HG02943 (cell line): ENCODE measurements at regions not wholly inside any gene's neighbourhood (a gene's known extent, or its start where the extent isn't known, plus 50 kb on each side); places are given as distances from the start of the nearest gene placed in this dataset.

ENCODE experiments used
- ATAC-seq: cut with Tn5 transposase; IDR thresholded peaks from one replicate; pipeline ENCODE4 v1.9.1; 2021; ENCODE audit warnings: mild to moderate bottlenecking, low read depth, moderate library complexity; ENCODE audit not compliant: unreplicated experiment

DNA sequence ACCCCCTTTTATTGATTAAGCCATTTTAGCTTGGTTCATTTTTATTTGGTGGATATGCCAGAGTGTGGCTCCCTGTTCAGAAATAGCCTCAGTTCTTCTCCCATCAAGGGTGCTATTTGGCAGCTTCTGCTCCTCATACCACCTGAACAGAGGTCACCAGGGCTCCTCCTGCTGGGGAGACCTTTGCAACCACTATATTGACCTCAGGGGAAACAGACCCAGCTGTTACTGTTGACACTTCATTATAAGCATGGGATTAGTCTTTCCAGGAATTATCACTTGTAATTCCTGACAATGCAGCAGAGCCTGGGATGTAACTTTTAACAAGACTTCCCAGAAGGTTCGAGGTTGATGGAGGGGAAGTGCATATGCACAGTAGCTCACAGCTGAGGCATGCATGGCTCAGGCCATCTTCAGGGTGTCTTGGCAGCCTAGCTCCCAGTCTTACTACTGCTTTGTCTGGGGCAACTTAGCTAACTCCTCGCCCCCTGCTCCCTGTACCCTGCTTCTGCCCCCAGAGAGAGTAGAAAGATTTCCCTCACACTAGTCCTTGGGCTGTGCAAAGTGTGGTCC lies 239.4 kb upstream of the SPRED2 start:
- no peak for ATAC-seq

DNA sequence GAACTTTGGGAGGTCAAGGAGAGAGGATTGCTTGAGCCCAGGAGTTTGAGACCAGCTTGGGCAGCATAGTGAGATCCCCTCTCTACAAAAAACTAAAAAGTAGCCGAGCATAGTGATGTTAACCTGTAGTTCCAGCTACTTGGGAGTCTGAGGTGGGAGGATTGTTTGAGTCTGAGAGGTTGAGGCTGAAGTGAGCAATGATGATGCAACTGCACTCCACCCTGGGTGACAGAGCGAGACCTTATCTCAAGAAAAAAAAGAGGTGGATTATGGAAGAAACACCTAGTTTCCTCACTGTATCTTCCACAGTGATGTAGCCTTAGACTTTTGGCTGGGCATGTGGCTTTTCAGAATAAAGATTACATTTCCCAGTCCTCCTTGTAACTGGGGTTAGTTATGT lies 237.2 kb upstream of the SPRED2 start:
- no peak for ATAC-seq

DNA sequence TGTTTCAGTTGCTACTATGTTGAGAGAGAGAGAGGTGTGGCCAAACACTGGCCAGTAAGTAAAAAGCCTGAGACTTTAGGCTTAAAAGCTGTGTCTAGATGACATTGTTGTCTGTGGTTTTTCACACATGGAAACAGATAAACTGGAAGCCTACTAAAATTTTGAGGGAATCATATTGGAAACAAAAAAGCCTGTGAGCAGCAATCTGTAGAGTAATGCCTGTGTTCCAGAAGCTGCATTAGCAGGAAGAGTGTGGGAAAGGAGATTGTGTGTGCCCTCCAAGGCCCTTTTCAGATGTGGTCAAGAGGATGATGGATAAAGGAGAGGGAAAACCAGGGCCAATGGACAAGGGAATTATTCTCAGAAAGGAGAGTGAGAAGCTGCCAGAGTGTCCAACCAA lies 236.3 kb upstream of the SPRED2 start:
- no peak for ATAC-seq

DNA sequence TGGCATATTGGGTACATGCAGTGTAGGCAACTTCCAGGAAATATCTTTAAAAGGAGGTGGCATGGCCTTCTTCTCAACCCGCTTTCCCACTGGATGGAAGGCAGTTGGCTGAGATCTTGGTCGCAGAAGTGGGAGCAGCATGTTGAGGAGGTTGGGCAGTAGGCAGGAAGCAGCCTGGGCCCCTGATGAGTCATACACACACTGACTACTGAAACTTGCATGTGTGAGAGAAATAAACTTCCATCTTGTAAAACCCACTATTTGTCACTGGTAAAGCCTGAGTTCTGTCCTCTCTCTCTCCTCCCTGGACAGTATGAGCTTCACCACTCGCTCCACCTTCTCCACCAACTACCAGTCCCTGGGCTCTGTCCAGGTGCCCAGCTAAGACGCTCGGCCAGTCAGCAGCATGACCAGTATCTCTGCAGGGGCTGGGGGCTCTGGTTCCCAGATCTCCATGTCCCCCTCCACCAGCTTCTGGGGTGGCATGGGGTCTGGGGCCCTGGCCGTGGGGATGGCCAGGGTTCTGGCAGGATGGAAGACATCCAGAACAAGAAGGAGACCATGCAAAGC lies 233.8 kb upstream of the SPRED2 start:
- peak; percentile 90 for ATAC-seq

DNA sequence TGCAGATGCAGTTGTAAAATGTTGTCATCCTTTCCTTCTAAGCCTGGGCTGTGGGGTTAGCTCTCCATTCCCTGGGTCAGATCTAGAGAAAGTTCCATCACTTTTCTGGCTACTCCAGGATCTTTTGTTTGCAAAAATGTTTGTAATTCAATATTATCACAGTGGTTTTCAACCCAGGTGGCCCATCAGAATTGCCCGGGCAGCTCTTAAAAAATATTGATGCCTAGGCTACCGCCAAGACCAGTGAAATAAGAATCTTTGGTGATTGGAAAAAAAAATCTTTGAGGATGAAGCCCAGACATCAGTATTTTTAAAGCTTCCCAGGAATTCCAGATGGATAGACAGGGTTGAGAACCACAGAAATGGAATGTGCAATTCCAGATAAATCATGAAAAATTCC lies 232.5 kb upstream of the SPRED2 start:
- no peak for ATAC-seq

DNA sequence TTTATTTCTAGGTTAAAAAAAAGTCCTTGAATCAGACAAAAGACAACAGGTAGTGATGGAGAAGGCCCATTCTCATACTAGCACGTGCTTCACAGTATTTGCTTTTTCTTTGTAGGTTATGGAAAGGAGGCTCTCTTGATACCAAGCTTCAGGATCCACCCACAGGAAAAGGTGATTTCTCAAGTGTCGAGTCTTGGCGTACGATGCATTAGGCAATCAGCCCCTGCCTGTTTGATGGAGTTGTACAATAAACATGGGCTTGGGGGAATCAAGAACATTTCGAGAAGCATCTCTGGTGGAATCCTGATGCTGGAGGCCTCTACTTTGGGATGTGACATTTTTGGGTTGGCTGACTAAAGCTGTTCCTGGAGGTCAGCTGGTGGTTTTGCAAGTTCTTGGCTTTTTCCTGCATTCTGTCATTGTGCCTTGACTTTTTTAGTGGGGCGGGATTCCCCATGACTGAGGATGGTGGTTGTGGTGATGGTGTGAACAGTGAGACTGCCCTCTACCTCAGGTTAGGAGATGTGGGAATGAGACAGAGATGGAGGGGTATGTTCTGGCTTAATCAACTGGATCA lies 231.5 kb upstream of the SPRED2 start:
- ATAC-seq = no peak

DNA sequence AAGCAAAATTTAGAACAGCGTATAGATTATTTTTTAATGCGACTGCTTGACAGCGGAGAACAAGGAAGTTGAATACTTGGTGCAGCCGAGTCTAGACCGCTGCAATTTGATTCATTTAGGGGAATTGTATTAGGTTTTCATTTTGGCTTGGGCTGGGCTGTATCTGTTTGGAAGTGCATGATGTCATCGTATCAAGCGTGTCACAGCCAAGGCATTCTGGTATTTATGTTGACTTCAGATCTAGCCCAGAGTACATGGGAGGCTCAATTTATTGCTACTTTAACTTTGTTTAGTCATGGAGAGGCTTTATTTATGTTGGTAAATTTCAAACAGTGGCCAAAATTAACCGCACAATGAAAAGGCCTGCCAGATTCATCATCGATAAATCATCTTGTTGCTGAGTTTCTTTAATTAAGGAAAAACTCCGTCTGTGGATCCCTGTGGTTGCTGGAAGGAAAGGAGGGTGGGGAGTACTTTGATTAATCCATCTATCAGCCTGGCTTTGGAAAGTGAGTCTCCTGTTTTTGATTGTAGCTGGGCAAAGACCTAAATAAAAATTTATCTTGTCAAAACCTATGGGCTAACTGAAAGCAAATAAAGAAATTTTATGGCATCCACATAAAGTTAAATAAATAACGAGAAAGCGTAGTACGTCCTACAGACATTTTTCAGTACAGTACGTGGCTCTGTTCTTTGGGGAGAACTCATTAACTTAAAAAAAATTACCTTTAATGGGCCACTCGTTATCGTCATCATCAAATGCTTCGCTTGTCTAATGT lies 230.4 kb upstream of the SPRED2 start:
- no peak for ATAC-seq

DNA sequence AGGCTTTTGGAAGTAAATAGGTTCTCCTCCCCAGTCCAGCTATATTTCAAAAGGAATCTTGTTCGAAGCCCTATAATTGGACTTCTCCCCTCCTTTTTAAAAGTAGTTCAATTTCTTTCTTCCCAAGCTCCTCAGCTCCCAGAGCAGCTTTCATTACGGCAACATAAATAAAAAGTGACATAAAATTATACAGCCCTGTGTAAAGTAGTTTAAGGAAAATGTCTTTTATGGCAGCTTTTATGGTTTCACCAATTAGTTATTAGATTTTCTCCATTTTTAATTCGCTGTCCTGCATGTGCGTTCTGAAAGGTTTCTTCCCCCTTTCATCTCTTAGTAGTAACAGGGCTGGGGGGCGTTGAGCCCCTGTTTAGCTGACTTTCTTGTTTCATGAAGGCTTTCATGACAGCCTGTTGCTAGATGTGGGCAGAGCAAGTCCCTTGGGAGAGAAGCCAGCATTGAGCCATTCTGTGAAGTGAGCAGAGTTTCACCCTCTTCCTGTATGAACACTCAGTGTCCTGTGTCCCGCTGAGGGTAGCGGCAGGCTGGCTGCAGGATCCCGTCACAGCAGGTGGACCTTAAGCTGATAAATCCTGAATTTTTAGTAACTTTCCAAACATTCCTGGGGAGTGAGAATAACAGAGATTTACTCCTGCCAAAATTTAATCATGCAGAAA lies 229.7 kb upstream of the SPRED2 start:
- no peak for ATAC-seq

DNA sequence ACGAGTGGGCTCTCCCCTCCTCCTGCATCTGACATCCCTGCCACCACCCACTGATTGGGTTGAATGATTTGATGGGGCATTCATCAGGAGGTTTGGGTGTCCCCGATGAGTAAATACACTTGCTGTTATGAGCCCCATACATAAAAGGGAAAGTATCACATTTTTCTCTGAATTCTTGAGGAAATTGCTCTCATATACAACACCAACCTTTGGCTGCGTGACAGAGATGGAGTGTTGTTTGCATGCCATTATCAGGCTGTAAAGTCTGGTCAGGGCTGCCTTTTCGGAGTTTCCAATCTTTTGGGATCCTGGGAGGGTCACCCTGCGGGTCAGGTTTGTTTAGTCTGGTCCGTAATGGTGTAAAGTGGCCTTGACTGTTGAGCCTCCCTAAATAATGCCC lies 227.9 kb upstream of the SPRED2 start:
- no peak for ATAC-seq

DNA sequence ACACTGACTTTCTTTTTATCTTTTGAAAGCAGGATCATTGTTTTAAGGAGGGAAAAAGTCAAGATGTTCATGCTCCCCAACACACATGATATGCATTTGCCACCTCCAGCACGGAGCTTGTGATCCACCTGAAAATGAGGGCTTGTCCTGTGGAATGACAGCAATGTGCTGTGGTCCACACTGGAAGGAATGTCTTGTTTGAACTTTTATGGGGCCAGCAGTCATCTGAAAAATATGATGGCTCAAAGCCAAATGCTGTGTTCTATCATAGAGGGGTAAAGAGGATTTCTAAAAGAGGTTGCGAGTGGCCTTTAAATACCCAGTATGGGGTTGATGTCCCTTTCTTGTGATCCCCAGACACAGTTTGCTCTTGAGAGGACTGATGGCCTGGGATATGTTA lies 226.5 kb upstream of the SPRED2 start:
- ATAC-seq = no peak

DNA sequence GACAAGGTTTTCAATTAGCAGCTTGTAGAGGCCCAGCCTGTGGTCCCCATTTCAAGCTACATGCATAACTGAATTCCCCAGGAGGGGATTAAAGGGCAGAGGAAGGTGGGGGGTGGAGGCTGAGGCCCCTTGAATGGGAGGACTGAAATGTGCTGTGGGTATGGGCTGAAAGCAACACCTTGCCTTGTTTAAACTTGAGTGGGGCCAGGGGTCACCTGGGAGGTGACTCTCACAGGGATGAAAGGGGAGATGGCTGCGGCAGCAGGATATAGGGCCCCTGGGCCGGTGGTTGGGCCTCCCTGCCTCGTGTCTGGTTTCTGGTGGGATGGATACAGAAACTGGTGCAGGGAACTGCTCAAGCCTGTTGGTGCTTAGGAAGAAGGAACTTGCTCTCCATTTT lies 225.9 kb upstream of the SPRED2 start:
- no peak for ATAC-seq

DNA sequence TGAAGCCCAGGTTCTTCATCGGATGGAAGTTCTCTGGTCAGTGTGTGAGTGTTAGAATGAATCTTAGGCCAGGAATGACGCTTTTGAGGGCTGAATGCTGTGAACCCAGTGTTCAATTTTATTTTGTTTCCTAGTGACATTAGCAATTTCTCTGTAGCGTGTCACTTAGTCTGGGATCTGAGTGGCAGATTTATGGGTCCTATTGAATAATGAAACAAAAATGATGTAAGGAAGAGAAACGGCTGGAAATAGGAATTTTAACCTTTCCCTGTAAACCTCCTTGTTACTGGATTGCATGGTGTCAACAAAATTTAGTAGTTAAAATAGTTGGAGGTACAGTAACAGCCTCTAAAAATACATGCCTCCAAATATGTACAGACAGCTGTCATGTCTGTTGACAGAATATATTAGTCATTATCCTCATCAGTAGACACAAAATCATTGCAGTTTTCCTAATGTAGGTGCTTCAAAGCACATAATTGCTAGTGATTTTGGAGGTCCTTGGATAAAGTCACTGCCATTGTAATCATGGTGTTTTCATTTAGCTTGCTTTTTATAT lies 223.8 kb upstream of the SPRED2 start:
- no peak for ATAC-seq

DNA sequence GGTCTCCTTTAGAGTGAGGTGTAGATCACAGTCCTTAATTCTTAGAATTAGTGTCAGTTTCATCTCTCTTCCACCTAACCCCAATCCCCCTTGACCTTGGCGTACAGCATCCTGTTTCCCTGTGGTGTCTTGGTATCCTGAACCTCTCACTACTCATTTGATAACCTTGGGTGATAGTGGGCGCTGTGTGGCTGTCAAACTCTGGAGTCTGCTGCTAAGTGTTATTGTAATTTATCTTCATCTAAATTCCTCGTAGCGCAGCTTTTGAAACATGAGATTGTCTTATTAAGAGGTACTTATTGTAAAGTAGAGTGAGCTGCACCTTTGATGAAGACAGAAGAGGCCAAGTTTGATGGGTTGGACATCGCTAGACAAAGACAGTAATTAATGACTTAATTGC lies 222.6 kb upstream of the SPRED2 start:
- ATAC-seq = no peak

DNA sequence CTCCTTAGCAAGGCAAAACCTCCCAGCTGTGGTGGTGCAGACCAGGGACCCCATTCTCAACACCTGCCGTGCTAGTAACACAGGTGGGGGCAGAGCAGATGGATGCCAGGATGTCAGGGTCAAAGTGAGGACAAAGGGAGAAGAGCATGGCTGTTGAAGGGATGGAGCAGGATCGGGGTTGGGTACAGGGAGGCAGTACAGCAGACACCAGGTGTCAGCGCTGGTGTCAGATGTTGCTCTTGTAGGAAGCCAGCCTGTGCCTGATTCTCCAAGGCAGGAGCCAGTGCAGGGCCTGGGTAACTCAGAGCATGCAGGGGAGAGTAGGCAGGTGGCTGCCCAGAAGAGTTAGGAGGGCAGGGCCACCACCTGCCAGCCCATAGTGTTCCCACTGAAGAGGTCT lies 222.1 kb upstream of the SPRED2 start:
- ATAC-seq = no peak

DNA sequence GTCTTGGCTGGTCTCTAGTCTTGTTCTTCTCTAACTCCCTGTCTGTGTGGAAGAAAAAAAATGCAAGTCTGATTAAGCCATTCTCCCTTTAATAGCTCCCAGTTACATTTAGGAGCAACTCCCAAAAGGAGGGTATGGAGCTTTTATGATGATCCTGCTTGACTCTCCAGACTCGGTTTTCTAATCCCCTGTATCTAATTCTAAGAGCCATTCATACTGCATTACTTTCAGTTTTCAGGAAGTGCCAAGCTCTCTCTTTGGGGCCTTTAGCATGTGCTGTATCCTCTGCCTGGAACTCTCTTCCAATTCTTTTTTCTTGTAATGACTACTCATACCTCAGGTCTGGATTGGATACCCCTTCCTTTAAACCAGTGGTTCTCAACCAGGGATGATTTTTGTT lies 219.7 kb upstream of the SPRED2 start:
- no peak for ATAC-seq

DNA sequence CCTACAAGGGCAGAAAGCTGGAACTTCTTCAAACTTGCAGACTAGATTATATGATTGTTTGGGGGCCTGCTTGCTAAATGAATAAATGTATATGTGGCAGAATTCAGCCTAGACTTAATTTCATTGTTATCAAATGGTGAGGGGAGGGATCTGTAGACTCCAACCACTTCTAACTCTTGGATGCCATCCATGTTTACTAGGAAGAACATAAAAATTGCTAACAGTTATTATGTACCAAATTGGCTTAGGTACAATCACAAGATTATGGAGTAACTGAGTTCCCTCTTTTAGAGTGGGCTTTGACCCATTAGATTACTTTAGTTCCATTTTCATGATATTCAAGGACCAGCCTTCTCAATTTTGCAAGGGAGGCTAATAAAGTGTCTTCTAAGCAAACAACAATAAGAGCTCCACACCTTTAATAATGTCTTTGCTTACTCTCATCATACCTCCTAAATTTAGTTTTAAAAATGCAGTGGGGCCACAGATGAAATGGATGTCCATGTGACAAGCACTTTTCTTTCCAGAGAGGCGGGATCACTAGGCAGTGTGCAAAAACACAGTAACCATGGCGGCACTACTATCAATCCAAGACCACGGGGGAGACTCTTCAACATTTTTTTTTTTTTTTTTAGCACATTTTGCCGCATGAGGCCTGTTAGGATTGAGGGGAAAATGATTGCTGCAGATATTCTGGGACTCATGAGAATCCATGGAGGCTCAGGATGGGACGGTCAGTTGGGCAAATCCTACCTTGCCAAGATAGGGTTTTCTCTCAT lies 217.6 kb upstream of the SPRED2 start:
- no peak for ATAC-seq

DNA sequence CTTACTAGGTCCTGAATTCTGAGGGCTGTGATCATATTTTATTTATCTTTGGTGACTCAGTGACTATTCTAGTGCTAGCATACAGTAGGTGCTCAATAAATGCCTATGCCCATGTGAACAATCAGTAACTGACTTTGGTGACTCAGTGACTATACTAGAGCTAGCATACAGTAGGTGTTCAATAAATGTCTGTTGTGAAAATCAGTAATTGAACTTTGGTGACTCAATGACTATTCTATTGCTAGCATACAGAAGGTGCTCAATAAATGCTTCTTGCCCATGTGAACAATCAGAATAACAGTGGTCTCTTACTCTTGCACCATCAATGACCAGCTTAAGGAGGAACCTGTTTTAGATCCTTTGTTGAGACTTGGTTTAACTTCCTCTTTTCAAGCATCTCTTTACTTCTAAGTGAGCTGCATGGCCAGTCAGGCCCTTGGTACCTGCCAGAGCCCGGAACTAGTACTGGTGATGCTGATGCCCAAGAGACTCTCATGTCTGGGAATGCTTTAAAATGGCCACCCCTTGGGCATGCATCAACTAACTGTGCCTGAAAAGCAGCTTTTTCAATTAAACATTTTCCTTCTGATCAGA lies 214.9 kb upstream of the SPRED2 start:
- no peak for ATAC-seq

DNA sequence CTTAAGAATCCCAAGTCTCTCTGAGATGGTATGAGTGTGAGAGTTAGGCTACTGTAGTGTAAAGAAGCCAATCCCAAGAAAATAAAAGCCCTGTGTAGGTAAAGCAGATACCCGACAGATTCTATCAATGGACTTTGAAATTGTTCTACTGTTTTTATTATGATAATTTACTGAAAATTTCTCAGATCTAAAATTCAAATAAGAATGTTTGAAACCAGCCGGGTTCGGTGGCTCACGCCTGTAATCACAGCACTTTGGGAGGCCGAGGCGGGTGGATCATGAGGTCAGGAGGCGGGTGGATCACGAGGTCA lies 208.3 kb upstream of the SPRED2 start:
- ATAC-seq = no peak

DNA sequence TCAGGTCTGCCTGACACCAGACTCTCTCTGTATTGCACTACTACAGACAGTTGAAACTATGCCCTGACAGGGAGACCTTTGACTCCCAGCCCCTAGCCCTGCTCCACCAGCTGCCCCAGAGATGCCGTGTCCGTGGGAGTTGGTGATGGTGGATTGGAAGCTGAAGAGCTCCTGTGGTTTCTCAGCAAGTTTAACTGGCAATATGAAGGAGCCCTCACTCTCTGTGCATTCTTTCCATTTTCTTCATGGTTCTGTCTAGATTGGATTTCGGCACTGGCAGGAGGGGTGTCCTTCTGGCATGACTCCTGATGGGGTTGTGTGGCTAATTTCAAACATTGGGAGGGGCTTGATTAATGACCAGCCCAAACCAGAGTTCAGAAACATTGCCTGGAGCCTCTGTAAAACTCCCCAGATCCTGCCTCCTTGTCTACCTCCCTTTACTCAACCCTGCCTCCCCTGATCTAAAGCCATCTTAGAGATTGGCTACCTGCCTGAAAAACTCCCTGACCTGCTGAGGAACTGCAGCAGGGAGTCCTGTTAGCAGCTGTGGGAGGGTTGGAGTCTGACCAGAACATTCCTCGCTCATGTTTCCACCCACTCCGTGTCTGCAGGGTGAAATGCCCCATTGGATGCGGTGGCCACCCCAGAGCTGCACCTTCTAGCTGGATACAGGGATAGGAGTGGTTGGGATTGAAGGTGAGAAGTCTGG lies 206.9 kb upstream of the SPRED2 start:
- no peak for ATAC-seq
